Urinary bladder (tissue), 3 donors: ENCODE measurements at regions not wholly inside any gene's neighbourhood (a gene's known extent, or its start where the extent isn't known, plus 50 kb on each side); places are given as distances from the start of the nearest gene placed in this dataset.

Experiments used
- DNase-seq: peaks from one replicate; pipeline ENCODE4 v3.0.0-alpha.2; 2015; ENCODE audit errors: extremely low spot score
- H3K27ac ChIP-seq: one replicate; pipeline ENCODE4 v1.5.1; 2013; ENCODE audit warnings: low read depth, mild to moderate bottlenecking, moderate library complexity
- H3K36me3 ChIP-seq: one replicate; pipeline ENCODE4 v1.6.1; 2013; ENCODE audit warnings: mild to moderate bottlenecking, moderate library complexity; ENCODE audit not compliant: insufficient read depth
- H3K4me1 ChIP-seq: one replicate; pipeline ENCODE4 v1.6.1; 2013; ENCODE audit warnings: mild to moderate bottlenecking, moderate library complexity; ENCODE audit not compliant: insufficient read depth
- H3K4me3 ChIP-seq: one replicate; pipeline ENCODE4 v1.5.1; 2013; ENCODE audit warnings: low read depth, low read length
- WGBS: extraction: QIAGEN DNeasy Blood & Tissue Kit; methylation state at CpG from one replicate; pipeline ENCODE4 v1.1.7; 2013; 5-methylcytosine and 5-hydroxymethylcytosine counted together
- donor health status: healthy with polysubstance abuse.
- donor health status: healthy.

DNA sequence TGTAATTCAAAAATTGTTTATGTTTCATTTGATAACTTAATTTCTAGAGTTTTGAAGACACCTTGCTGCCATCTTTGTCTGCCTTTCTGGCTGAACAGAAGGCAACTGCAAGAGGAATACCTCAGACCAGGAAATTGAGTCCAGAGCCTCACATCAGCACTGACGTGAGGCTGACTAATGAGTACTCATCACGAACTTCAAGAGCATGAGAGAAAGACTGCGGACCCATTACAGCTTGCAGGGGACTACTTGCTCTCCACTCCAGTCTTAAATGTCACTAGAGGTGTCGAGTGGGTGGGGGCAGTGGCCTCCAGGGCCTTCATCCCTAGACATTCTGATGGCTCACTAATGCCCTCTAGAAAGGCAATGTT lies 109.5 kb upstream of the SSTR4 start:
- Histone ChIP-seq H3K36me3 (no peaks in the 10 kb centered on the region), H3K4me1 (no peaks in the 10 kb centered on the region), H3K27ac (no peak overlapping the region), H3K4me3 (no peak overlapping the region)
- no peak for DNase-seq
- WGBS = 85% methylated on average over 4 of the region's 4 CpGs

DNA sequence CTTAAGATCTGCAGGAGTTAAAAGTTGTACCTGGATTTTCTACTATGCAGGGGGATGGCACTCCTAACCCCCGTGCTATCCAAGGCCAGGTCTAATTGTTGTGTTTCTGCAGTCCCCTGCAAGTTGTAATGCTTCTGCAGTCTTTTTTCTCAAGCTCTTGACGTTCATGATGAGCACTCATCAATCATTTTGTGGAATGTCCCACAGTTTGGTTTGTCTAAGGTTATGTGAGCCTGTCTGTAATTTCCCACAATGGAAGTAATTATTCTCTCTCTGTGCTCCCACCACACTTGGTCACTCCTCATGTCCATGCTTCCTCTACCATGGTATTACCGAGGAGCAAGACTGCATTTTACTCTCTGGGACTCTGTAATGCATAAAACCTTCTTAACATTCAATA lies 107.6 kb upstream of the SSTR4 start:
- H3K4me1 ChIP-seq = no peaks in the 10 kb centered on the region
- no peak overlapping the region for H3K27ac ChIP-seq
- no peak overlapping the region for H3K4me3 ChIP-seq
- whole genome bisulfite sequencing = 80% methylated on average over 3 of the region's 3 CpGs
- no peak for DNase-seq
- H3K36me3 ChIP-seq = no peaks in the 10 kb centered on the region

GRCh38 chr20:22928679-22929078 lies 106.4 kb upstream of the SSTR4 start:
- DNase-seq = no peak
- Histone ChIP-seq H3K4me1 (no peaks in the 10 kb centered on the region), H3K36me3 (no peaks in the 10 kb centered on the region), H3K27ac (no peak overlapping the region), H3K4me3 (no peak overlapping the region)
- WGBS = 70% methylated on average over 7 of the region's 7 CpGs

DNA sequence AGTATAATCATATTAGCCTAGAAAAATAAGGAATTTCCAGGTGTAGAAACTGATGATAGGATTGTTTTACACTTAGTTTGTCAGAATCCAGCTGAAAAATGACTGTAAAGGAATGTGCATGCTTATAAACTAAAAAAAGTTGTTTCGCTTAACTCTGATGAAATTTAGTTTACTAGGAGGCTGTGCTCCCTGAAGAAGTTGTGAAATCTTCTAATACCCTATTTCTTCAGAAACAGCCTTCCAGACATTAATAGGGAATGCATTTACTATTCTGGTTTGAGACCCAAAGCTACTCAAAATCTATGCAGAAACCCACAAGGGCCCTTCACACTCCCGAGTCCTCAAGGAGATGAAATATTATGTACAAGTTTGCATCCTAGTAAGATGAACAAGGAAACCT lies 105.5 kb upstream of the SSTR4 start:
- no peaks in the 10 kb centered on the region for H3K36me3 ChIP-seq
- H3K27ac ChIP-seq = no peak overlapping the region
- H3K4me3 ChIP-seq = no peak overlapping the region
- no peaks in the 10 kb centered on the region for H3K4me1 ChIP-seq
- no peak for DNase-seq
- 73% methylated on average over 2 of the region's 2 CpGs for WGBS

DNA sequence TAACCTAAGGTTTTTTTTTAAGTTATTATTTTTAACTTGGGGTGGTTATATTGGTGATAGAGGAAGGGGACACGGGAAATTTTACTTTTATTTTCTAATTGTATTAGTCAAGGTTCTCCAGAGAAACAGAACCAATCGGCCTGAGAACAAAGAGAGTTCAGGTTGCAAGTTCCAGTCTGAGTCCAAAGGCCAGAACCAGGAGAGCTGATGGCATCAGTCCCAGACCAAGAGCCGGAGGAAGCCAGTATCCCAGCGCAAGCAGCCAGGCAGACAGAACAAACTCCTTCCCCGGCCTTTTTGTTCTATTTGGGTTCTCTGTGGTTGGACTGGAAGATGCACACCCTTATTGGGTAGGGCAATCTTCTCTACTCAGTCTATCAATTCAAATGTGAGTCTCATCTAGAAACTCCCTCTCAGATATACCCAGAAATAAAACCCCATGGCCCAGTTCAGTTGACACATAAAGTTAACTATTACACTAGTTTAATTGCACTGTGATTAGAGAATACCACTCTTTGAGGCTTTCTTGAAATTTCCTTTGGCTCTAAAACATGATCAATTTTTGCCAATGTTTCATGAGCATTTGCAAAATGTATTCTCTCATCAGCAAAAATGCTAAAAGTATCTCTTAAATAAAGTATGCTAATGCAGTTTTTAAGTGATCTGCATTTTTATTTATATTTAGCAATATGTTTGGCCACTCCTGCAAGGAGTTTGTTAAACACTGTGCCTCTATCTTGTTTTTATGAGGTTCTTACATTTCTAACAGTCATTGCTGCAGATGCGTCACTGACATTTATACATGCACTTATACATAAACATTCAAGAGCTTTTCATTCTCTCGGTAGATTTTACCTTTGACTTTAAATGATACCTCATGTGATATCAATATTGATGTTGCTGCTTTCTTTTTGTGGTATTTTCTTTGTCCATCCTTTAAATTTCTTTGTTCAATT lies 103.2 kb upstream of the SSTR4 start:
- H3K4me1 ChIP-seq = no peaks in the 10 kb centered on the region
- no peaks in the 10 kb centered on the region for H3K36me3 ChIP-seq
- DNase-seq = no peak
- no peak overlapping the region for H3K27ac ChIP-seq
- WGBS = 86% methylated on average over 7 of the region's 7 CpGs
- H3K4me3 ChIP-seq = no peak overlapping the region

DNA sequence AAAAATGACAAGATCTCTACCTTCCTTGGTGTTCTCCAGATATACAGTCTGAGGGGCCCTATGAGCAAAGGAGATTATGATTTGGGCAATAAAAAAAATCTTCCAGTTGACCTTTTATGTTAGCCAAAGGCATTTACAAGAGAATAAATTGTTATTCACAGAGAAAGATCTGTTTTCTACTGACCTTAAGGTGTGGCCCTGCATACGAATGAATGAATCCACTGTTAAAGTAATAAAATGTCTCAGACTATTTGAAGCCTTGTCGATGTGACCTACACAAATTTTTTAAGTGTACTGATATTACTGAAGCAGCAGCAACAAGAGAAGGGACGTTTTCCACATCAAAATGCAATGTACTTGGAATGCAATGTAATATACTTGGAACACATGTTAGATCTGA lies 95.9 kb upstream of the SSTR4 start:
- DNase-seq = no peak
- H3K36me3 ChIP-seq = no peaks in the 10 kb centered on the region
- 67% methylated on average over 3 of the region's 3 CpGs for WGBS

GRCh38 chr20:22940350-22940749 lies 94.8 kb upstream of the SSTR4 start:
- H3K4me3 ChIP-seq = no peak overlapping the region
- H3K27ac ChIP-seq = no peak overlapping the region
- no peak for DNase-seq
- H3K4me1 ChIP-seq = no peaks in the 10 kb centered on the region
- WGBS = 88% methylated on average over 4 of the region's 4 CpGs
- H3K36me3 ChIP-seq = no peaks in the 10 kb centered on the region

More for the DNA sequence above, 95.9 kb upstream of the SSTR4 start:
- H3K4me1 ChIP-seq = no peaks in the 10 kb centered on the region
- H3K27ac ChIP-seq = no peak overlapping the region
- H3K4me3 ChIP-seq = no peak overlapping the region

GRCh38 chr20:22941550-22941949 lies 93.6 kb upstream of the SSTR4 start:
- DNase-seq = no peak
- no peaks in the 10 kb centered on the region for H3K4me1 ChIP-seq
- no peak overlapping the region for H3K27ac ChIP-seq
- H3K36me3 ChIP-seq = no peaks in the 10 kb centered on the region
- 74% methylated on average over 5 of the region's 5 CpGs for WGBS
- no peak overlapping the region for H3K4me3 ChIP-seq

- no peak overlapping the region for H3K4me3 ChIP-seq
- no peaks in the 10 kb centered on the region for H3K4me1 ChIP-seq
- 96% methylated on average over 2 of the region's 2 CpGs for WGBS
These were observed 92.4 kb upstream of the SSTR4 start for GRCh38 chr20:22942742-22943141.

DNA sequence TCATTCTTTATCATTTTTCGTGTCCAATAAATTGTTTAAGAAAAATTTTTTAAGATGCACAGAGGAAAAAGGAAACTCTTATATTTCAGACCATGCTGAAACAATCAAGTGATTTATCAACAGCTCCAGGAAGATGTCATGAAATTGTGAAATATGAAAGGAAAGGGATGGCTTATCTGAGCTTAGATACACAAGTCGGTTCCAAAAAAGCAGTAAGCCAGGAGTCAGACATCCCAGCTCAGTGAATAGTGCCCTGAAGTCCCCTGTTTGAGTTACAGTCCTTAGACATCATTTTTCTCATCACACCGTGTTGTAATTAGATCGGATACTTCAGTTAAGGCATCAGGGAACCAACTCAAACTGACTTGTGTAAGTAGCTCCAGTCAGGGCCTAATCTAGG lies 91.0 kb upstream of the SSTR4 start:
- no peak for DNase-seq
- Histone ChIP-seq H3K36me3 (no peaks in the 10 kb centered on the region), H3K4me3 (no peak overlapping the region), H3K4me1 (no peaks in the 10 kb centered on the region), H3K27ac (no peak overlapping the region)
- WGBS = 39% methylated on average over 4 of the region's 4 CpGs

More at GRCh38 chr20:22942742-22943141, 92.4 kb upstream of the SSTR4 start:
- H3K36me3 ChIP-seq = no peaks in the 10 kb centered on the region
- H3K27ac ChIP-seq = no peak overlapping the region
- no peak for DNase-seq

DNA sequence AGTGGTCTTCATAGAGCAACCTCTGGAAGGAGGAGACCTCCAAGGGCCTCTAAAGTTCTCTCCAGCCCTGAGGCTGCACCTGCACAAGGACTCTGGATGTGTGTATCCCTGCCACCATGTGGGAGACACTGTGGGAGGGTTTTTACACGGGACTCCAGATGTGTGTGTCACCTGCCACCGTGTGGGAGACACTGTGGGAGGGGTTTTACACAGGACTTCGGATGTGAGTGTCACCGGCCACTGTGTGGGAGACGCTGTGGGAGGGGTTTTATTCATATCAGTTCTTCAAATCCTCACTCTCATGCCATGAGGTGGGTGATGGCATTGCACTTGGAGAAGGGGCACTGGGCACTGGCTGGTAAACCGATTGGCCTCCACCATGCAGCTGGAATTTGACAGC lies 90.2 kb upstream of the SSTR4 start:
- Histone ChIP-seq H3K27ac (no peak overlapping the region), H3K4me1 (no peaks in the 10 kb centered on the region), H3K4me3 (no peak overlapping the region), H3K36me3 (no peaks in the 10 kb centered on the region)
- DNase-seq = no peak
- 93% methylated on average over 6 of the region's 6 CpGs for WGBS

DNA sequence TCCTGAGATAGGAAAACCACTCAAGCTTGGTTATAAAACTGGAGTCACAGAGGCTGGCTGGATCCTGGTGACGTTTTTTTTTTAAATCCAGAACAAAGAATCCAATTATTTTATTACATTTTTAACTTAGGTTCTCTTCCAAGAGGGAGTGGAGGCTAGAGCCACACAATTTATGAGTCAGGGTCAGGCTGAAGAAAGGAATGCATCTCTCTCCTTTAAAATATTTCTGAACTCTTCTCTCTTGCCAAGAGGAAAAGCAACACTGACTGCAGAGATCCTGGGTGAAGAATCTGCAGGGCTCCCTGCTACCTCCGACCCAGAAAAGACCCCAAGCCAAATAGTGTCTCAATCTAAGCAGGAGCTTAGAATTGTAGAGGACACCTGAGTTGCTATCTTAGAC lies 88.5 kb upstream of the SSTR4 start:
- 22% methylated on average over 2 of the region's 2 CpGs for WGBS
- H3K27ac ChIP-seq = no peak overlapping the region
- H3K4me1 ChIP-seq = no peaks in the 10 kb centered on the region
- H3K4me3 ChIP-seq = no peak overlapping the region
- H3K36me3 ChIP-seq = no peaks in the 10 kb centered on the region
- no peak for DNase-seq

- no peak for DNase-seq
- Histone ChIP-seq H3K4me3 (no peak overlapping the region), H3K36me3 (no peaks in the 10 kb centered on the region), H3K4me1 (no peaks in the 10 kb centered on the region), H3K27ac (no peak overlapping the region)
- WGBS = 83% methylated on average over 5 of the region's 5 CpGs
These were observed 85.6 kb upstream of the SSTR4 start for GRCh38 chr20:22949331-22950109.

GRCh38 chr20:22951966-22952365 lies 83.1 kb upstream of the SSTR4 start:
- DNase-seq = no peak
- no peak overlapping the region for H3K27ac ChIP-seq
- no peaks in the 10 kb centered on the region for H3K4me1 ChIP-seq
- 97% methylated on average over 1 of the region's 1 CpG for WGBS
- H3K4me3 ChIP-seq = no peak overlapping the region
- H3K36me3 ChIP-seq = no peaks in the 10 kb centered on the region
